Keratinocyte (primary cell): ENCODE measurements at regions not wholly inside any gene's neighbourhood (a gene's known extent, or its start where the extent isn't known, plus 50 kb on each side); places are given as distances from the start of the nearest gene placed in this dataset.

Source experiments
- DNase-seq: peaks from one replicate; pipeline ENCODE4 v3.0.0-alpha.2; 2011; ENCODE audit warnings: low read depth, missing footprints, low spot score
- FAIRE-seq: peaks from 2 replicates; lab custom pipeline; 2011; peaks lifted over from hg19 to GRCh38; lab: Jason Lieb, UNC
- H2AFZ ChIP-seq: 2 replicates; pipeline ENCODE4 v1.6.0; 2012; ENCODE audit warnings: low read length, control low read depth, inconsistent platforms; ENCODE audit not compliant: control insufficient read depth
- H3K27ac ChIP-seq: 2 replicates; pipeline ENCODE4 v1.5.1; 2011; ENCODE audit warnings: low read length; ENCODE audit not compliant: control insufficient read depth, insufficient read depth
- H3K27me3 ChIP-seq: 3 replicates; pipeline ENCODE4 v1.6.0; 2011; ENCODE audit warnings: low read length; ENCODE audit not compliant: control insufficient read depth, insufficient read depth; ENCODE audit errors: extremely low read depth
- H3K36me3 ChIP-seq, 2 experiments: 2 replicates in 1 of 2; 3 replicates in 1 of 2; pipeline ENCODE4 v1.5.1; 2011; ENCODE audit warnings: low read length in 2 of 2, mild to moderate bottlenecking in 1 of 2; ENCODE audit not compliant: control insufficient read depth in 2 of 2, insufficient read depth in 2 of 2; ENCODE audit errors: extremely low read depth in 1 of 2
- H3K4me1 ChIP-seq: 3 replicates; pipeline ENCODE4 v1.5.1; 2011; ENCODE audit warnings: low read length; ENCODE audit not compliant: control insufficient read depth, insufficient read depth; ENCODE audit errors: extremely low read depth
- H3K4me2 ChIP-seq: 3 replicates; pipeline ENCODE4 v1.6.0; 2011; ENCODE audit warnings: low read depth, low read length; ENCODE audit not compliant: control insufficient read depth, insufficient read depth; ENCODE audit errors: extremely low read depth
- H3K4me3 ChIP-seq, 3 experiments: fragments of 200-600 bp in 1 of 3; sonication (generic) in 1 of 3; 2 replicates in 2 of 3; 3 replicates in 1 of 3; pipeline ENCODE4 v1.5.1; 2011 to 2016; ENCODE audit warnings: low read length in 3 of 3, mild to moderate bottlenecking in 3 of 3, control low read depth in 2 of 3, inconsistent platforms in 1 of 3, low read depth in 1 of 3, mixed read lengths in 1 of 3, mixed run types in 1 of 3, moderate library complexity in 1 of 3; ENCODE audit not compliant: control insufficient read depth in 2 of 3, insufficient read depth in 2 of 3; ENCODE audit errors: extremely low read depth in 1 of 3
- H3K79me2 ChIP-seq: 2 replicates; pipeline ENCODE4 v1.6.0; 2012; ENCODE audit warnings: low read length; ENCODE audit not compliant: control insufficient read depth, insufficient read depth
- H3K9ac ChIP-seq: 3 replicates; pipeline ENCODE4 v1.6.0; 2011; ENCODE audit warnings: low read length; ENCODE audit not compliant: control insufficient read depth, insufficient read depth; ENCODE audit errors: extremely low read depth
- H3K9me1 ChIP-seq: 3 replicates; pipeline ENCODE4 v1.6.0; 2011; ENCODE audit warnings: low read length; ENCODE audit not compliant: control insufficient read depth, insufficient read depth; ENCODE audit errors: extremely low read depth
- H3K9me3 ChIP-seq: 2 replicates; pipeline ENCODE4 v1.5.1; 2012; ENCODE audit warnings: low read depth, low read length; ENCODE audit not compliant: control insufficient read depth
- H4K20me1 ChIP-seq: 3 replicates; pipeline ENCODE4 v1.6.0; 2011; ENCODE audit warnings: low read length; ENCODE audit not compliant: control insufficient read depth, insufficient read depth; ENCODE audit errors: extremely low read depth
- CTCF ChIP-seq, 3 experiments: IDR thresholded peaks in 1 of 3; conservative IDR thresholded peaks in 1 of 3; optimal IDR thresholded peaks in 1 of 3; 2 replicates in 2 of 3; 3 replicates in 1 of 3; pipeline versions ENCODE3 to v1.5.1; 2011; ENCODE audit warnings: low read length in 3 of 3, mild to moderate bottlenecking in 3 of 3, moderate library complexity in 2 of 3, control low read depth in 1 of 3, inconsistent platforms in 1 of 3; ENCODE audit not compliant: insufficient read depth in 2 of 3; ENCODE audit errors: extremely low read depth in 1 of 3
- EZH2 ChIP-seq: IDR thresholded peaks from one replicate; pipeline ENCODE4 v1.6.1; 2012; ENCODE audit warnings: inconsistent platforms, mild to moderate bottlenecking, low read length, moderate library complexity
- dilution Hi-C: fragments of 300-500 bp; cut with MboI; formaldehyde crosslinking; loops from one replicate; pipeline ENCODE4 v1.7.0; 2020; ENCODE audit warnings: low sequenced_read_pairs; ENCODE audit not compliant: extremely low pct_ligation_motif_present

- H3K9me1 ChIP-seq = no peaks in the 10 kb centered on the region
- H3K27me3 ChIP-seq = no peaks in the 10 kb centered on the region
- TF ChIP-seq EZH2 (no peak), CTCF (optimal IDR thresholded peaks at IDR 0.05 in 1 of 3, IDR thresholded peaks at IDR 0.05 in 1 of 3, conservative IDR thresholded peaks at IDR 0.05 in 1 of 3; ENCODE audit: extremely low read depth in 1 of 3, insufficient read depth in 2 of 3, low read length in 3 of 3) (no peak)
- no peaks in the 10 kb centered on the region for H3K9me3 ChIP-seq
- no peaks in the 10 kb centered on the region for H3K36me3 ChIP-seq
- no peak overlapping the region for H3K27ac ChIP-seq
- no peak for FAIRE-seq
- peaks cover 19% of the 10 kb centered on the region for H3K4me1 ChIP-seq
- no peaks in the 10 kb centered on the region for H3K79me2 ChIP-seq
- no peak for DNase-seq
- no peaks in the 10 kb centered on the region for H4K20me1 ChIP-seq
- H3K4me3 ChIP-seq = no peak overlapping the region
- no peak overlapping the region for H2AFZ ChIP-seq
- H3K4me2 ChIP-seq = no peak overlapping the region
- dilution Hi-C loops = no loop called here
- no peak overlapping the region for H3K9ac ChIP-seq
Measured at GRCh38 chr5:175381130-175381529, 62.9 kb downstream of the DRD1 start.

- H3K27ac ChIP-seq = no peak overlapping the region
- no peaks in the 10 kb centered on the region for H3K9me1 ChIP-seq
- no peak overlapping the region for H2AFZ ChIP-seq
- H3K9me3 ChIP-seq = no peaks in the 10 kb centered on the region
- no peaks in the 10 kb centered on the region for H3K79me2 ChIP-seq
- no peak overlapping the region for H3K9ac ChIP-seq
- H3K27me3 ChIP-seq = no peaks in the 10 kb centered on the region
- no peaks in the 10 kb centered on the region for H4K20me1 ChIP-seq
- no peak overlapping the region for H3K4me2 ChIP-seq
- DNase-seq (no peak), FAIRE-seq (no peak)
- TF ChIP-seq CTCF (optimal IDR thresholded peaks at IDR 0.05 in 1 of 3, IDR thresholded peaks at IDR 0.05 in 1 of 3, conservative IDR thresholded peaks at IDR 0.05 in 1 of 3; ENCODE audit: extremely low read depth in 1 of 3, insufficient read depth in 2 of 3, low read length in 3 of 3) (no peak), EZH2 (no peak)
- peaks cover 19% of the 10 kb centered on the region for H3K4me1 ChIP-seq
- no peak overlapping the region for H3K4me3 ChIP-seq
- dilution Hi-C loops = no loop called here
- no peaks in the 10 kb centered on the region for H3K36me3 ChIP-seq
Measured at GRCh38 chr5:175380701-175381100, 63.3 kb downstream of the DRD1 start.
